Progenitor cell of endocrine pancreas (in vitro differentiated cells): ENCODE measurements at regions not wholly inside any gene's neighbourhood (a gene's known extent, or its start where the extent isn't known, plus 50 kb on each side); places are given as distances from the start of the nearest gene placed in this dataset.

ENCODE experiments used
- DNase-seq: peaks from one replicate; pipeline ENCODE4 v3.0.0; 2021; ENCODE audit warnings: low spot score; ENCODE audit not compliant: unreplicated experiment
- H3K27ac Mint-ChIP-seq: 2 replicates; pipeline ENCODE4 v1.8.0; 2021; ENCODE audit warnings: mild to moderate bottlenecking, moderate library complexity, mixed read lengths
- H3K27me3 Mint-ChIP-seq: 2 replicates; pipeline ENCODE4 v1.8.0; 2021; ENCODE audit warnings: mixed read lengths
- H3K36me3 Mint-ChIP-seq: 2 replicates; pipeline ENCODE4 v1.8.0; 2022; ENCODE audit warnings: mixed read lengths; ENCODE audit not compliant: insufficient read depth
- H3K4me1 Mint-ChIP-seq: 2 replicates; pipeline ENCODE4 v1.8.0; 2021; ENCODE audit warnings: low read depth, mixed read lengths
- H3K4me3 Mint-ChIP-seq: 2 replicates; pipeline ENCODE4 v1.8.0; 2021; ENCODE audit warnings: low read depth, mild to moderate bottlenecking, moderate library complexity, mixed read lengths
- H3K9me3 Mint-ChIP-seq: 2 replicates; pipeline ENCODE4 v1.8.0; 2021; ENCODE audit warnings: low read depth, mixed read lengths
- CTCF ChIP-seq: fragments of 200-600 bp; sonication (generic); IDR thresholded peaks from one replicate; pipeline ENCODE4 v1.5.0; 2021; ENCODE audit warnings: antibody characterized with exemption, mild to moderate bottlenecking; ENCODE audit not compliant: unreplicated experiment

DNA sequence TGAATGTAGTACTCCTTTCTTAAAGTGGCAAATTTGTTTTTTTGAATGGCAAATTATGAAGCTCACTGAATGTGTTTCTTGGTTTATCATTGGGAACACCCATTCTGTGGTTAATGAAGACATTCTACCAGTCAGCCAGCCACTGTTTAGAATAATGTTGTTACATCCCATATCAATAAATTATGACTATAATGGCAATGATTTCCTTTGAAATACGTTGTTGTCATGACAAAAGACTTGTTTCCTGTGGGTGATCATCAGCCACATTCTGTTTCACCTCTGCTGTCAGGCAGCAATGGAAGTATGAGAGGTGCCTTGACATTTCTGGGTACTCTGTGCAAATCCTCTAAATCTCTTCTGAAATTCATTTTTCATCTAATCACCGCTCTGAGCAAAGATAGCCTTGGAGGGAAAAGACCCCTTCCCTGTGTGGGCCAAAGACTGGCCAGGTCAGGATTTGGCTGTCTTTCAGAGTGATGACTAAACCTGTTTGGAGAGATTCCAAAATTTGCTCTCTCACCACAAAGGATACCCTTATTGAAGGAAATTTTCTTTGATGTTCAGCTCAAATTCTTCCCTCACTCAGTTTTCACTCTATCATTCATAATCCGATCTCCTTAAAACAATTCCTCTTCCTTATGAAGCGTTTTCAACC lies 869.2 kb downstream of the BCL11A start:
- TF ChIP-seq CTCF: no peak
- no peak for DNase-seq
- Mint-ChIP-seq H3K27ac (no peak overlapping the region), H3K9me3 (peaks cover 6% of the 10 kb centered on the region), H3K36me3 (no peaks in the 10 kb centered on the region), H3K27me3 (no peaks in the 10 kb centered on the region), H3K4me3 (no peak overlapping the region), H3K4me1 (no peaks in the 10 kb centered on the region)

- no peak for DNase-seq
- no peak overlapping the region for H3K4me3 Mint-ChIP-seq
- no peaks in the 10 kb centered on the region for H3K36me3 Mint-ChIP-seq
- H3K27ac Mint-ChIP-seq: no peak overlapping the region
- no peaks in the 10 kb centered on the region for H3K9me3 Mint-ChIP-seq
- no peak for TF ChIP-seq CTCF
- H3K27me3 Mint-ChIP-seq: no peaks in the 10 kb centered on the region
- no peaks in the 10 kb centered on the region for H3K4me1 Mint-ChIP-seq
Measured at GRCh38 chr2:59680863-59681262, 872.6 kb downstream of the BCL11A start.

- no peaks in the 10 kb centered on the region for H3K4me1 Mint-ChIP-seq
- H3K27ac Mint-ChIP-seq: no peak overlapping the region
- DNase-seq: no peak
- no peaks in the 10 kb centered on the region for H3K36me3 Mint-ChIP-seq
- no peaks in the 10 kb centered on the region for H3K9me3 Mint-ChIP-seq
- no peaks in the 10 kb centered on the region for H3K27me3 Mint-ChIP-seq
- no peak overlapping the region for H3K4me3 Mint-ChIP-seq
- TF ChIP-seq CTCF: no peak
Measured at GRCh38 chr2:59677158-59677557, 876.3 kb downstream of the BCL11A start.

DNA sequence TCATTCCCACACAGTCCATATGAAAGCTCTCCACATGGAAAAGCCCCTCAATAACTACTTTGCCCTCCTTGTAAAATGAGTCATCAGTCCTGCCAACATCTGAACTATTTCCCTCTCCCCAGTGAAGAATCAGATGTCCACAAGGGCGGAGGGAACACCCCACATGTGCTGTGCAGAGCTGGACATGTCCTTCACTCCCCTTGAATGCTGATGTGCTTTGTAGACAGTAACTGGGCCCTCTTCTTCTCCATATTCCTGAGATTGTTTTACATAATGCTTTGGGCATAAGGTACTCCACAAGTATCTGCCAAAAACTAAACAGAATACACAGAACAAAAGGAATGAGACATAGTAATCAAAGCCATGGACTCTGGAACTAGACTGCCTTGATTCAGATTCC lies 879.4 kb downstream of the BCL11A start:
- TF ChIP-seq CTCF: no peak
- H3K27me3 Mint-ChIP-seq: no peaks in the 10 kb centered on the region
- H3K36me3 Mint-ChIP-seq: no peaks in the 10 kb centered on the region
- DNase-seq: no peak
- no peaks in the 10 kb centered on the region for H3K9me3 Mint-ChIP-seq
- H3K4me3 Mint-ChIP-seq: no peak overlapping the region
- no peaks in the 10 kb centered on the region for H3K4me1 Mint-ChIP-seq
- H3K27ac Mint-ChIP-seq: no peak overlapping the region

DNA sequence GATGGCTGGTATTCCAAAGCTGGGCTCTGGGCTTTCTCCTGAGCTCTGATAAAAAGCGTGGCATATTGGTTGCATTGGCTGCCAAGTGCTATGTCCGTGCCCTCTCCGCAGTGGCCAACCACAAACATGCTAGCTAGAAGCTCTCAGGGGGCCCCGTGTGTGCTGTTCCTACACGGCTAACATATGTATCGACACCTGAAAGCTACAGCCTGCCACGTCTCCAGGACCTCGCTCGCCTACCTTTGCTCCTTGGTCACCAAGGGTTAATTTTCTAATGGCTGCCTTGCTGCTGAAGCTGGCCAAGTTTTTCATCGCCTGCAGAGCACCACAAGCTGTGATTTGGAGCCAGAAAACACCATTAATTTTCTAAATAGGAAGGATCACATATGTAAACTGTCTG lies 888.4 kb downstream of the BCL11A start:
- no peak for TF ChIP-seq CTCF
- Mint-ChIP-seq H3K27me3 (no peaks in the 10 kb centered on the region), H3K36me3 (no peaks in the 10 kb centered on the region)

More for the DNA sequence above, 888.4 kb downstream of the BCL11A start:
- peaks cover 4% of the 10 kb centered on the region for H3K4me1 Mint-ChIP-seq
- H3K27ac Mint-ChIP-seq: no peak overlapping the region
- DNase-seq: no peak
- no peak overlapping the region for H3K4me3 Mint-ChIP-seq
- H3K9me3 Mint-ChIP-seq: no peaks in the 10 kb centered on the region
